HCT116 (cell line): ENCODE measurements at regions not wholly inside any gene's neighbourhood (a gene's known extent, or its start where the extent isn't known, plus 50 kb on each side); places are given as distances from the start of the nearest gene placed in this dataset.

Experiments used
- ATAC-seq: fragments of 200-7000 bp; cut with Tn5 transposase; 2 replicates; pipeline ENCODE4 v1.9.1; 2020; ENCODE audit warnings: mild to moderate bottlenecking, moderate library complexity
- BruUV-seq: library from RNA; stranded (reverse); fragments of 400-500 nt; replicated peaks from 2 replicates; lab custom pipeline; 2021; lab: Mats Ljungman, UMichigan
- CTCF ChIA-PET: fragments of 300-600 bp; sonication (Branson Sonifier 250); formaldehyde crosslinking; loops from one replicate; lab custom pipeline; 2021; ENCODE audit warnings: antibody characterized with exemption; lab: Charles Lee
- POLR2A ChIA-PET: fragments of 300-600, 350-600 bp; sonication (Branson Sonifier 250); formaldehyde crosslinking; loops from one replicate; lab custom pipeline; 2021; ENCODE audit warnings: antibody characterized with exemption; lab: Charles Lee
- RAD21 ChIA-PET, 2 experiments: fragments of 300-600 bp; sonication (Branson Sonifier 250); formaldehyde crosslinking; loops; one replicate each; lab custom pipeline; 2023; ENCODE audit warnings: low total read pairs in 2 of 2; ENCODE audit not compliant: uncharacterized antibody in 2 of 2, unreplicated experiment in 2 of 2, low non-redundant PET in 1 of 2; lab: Charles Lee
- DNase-seq: peaks from one replicate; pipeline ENCODE4 v3.0.0-alpha.2; 2010; ENCODE audit warnings: low read depth, low spot score
- H2AFZ ChIP-seq: fragments of 200-600 bp; shearing (Covaris generic), sonication (generic); 2 replicates; pipeline ENCODE4 v1.6.1; 2017; ENCODE audit warnings: low read depth, mixed run types, mixed read lengths, antibody characterized with exemption, low read length; ENCODE audit not compliant: poor library complexity, severe bottlenecking
- H3K27ac ChIP-seq: 2 replicates; pipeline ENCODE4 v1.5.1; 2012; ENCODE audit warnings: low read depth, low read length
- H3K27me3 ChIP-seq: fragments of 200-600 bp; sonication (generic); 2 replicates; pipeline ENCODE4 v1.6.1; 2016; ENCODE audit warnings: mixed run types, low read length, mixed read lengths; ENCODE audit not compliant: insufficient read depth
- H3K36me3 ChIP-seq, 2 experiments: fragments of 200-500 bp in 1 of 2; fragments of 200-600 bp in 1 of 2; sonication (Bioruptor generic) in 1 of 2; sonication (generic) in 1 of 2; 2 replicates each; pipeline versions ENCODE4 v1.5.1 to v1.6.1; 2014 to 2016; ENCODE audit warnings: low read length in 2 of 2, inconsistent platforms in 1 of 2, mixed read lengths in 1 of 2, mixed run types in 1 of 2; ENCODE audit not compliant: insufficient read depth in 2 of 2, control insufficient read depth in 1 of 2
- H3K4me1 ChIP-seq, 2 experiments: fragments of 200-600 bp in 1 of 2; sonication (generic) in 1 of 2; 2 replicates each; pipeline versions ENCODE4 v1.5.1 to v1.6.1; 2012 to 2017; ENCODE audit warnings: low read length in 2 of 2, inconsistent platforms in 1 of 2, mild to moderate bottlenecking in 1 of 2, mixed read lengths in 1 of 2, mixed run types in 1 of 2, moderate library complexity in 1 of 2; ENCODE audit not compliant: insufficient read depth in 2 of 2, control insufficient read depth in 1 of 2
- H3K4me2 ChIP-seq: fragments of 200-600 bp; sonication (generic); 2 replicates; pipeline ENCODE4 v1.6.1; 2017; ENCODE audit warnings: mixed run types, low read length, mixed read lengths
- H3K4me3 ChIP-seq, 2 experiments: fragments of 200-600 bp in 1 of 2; sonication (generic) in 1 of 2; replicated peaks in 1 of 2; 2 replicates each; pipeline ENCODE4 v1.5.1; 2011 to 2016; ENCODE audit warnings: low read length in 2 of 2, control low read depth in 1 of 2, low read depth in 1 of 2, mild to moderate bottlenecking in 1 of 2, mixed read lengths in 1 of 2, mixed run types in 1 of 2
- H3K79me2 ChIP-seq: fragments of 200-600 bp; sonication (generic); 2 replicates; pipeline ENCODE4 v1.6.1; 2017; ENCODE audit warnings: mild to moderate bottlenecking, mixed run types, low read length, moderate library complexity, mixed read lengths; ENCODE audit not compliant: insufficient read depth
- H3K9ac ChIP-seq: fragments of 200-600 bp; sonication (generic); 2 replicates; pipeline ENCODE4 v1.6.1; 2016; ENCODE audit warnings: low read length, mixed read lengths
- H3K9me2 ChIP-seq: fragments of 200-600 bp; sonication (generic), shearing (Covaris generic); 2 replicates; pipeline ENCODE4 v1.6.1; 2017; ENCODE audit warnings: mixed run types, mild to moderate bottlenecking, moderate library complexity; ENCODE audit not compliant: insufficient read depth
- H3K9me3 ChIP-seq, 2 experiments: fragments of 200-500 bp in 1 of 2; fragments of 200-600 bp in 1 of 2; sonication (Bioruptor generic) in 1 of 2; sonication (generic) in 1 of 2; 2 replicates each; pipeline ENCODE4 v1.6.1; 2014 to 2017; ENCODE audit warnings: low read length in 2 of 2, mixed read lengths in 2 of 2, inconsistent platforms in 1 of 2, low read depth in 1 of 2, mild to moderate bottlenecking in 1 of 2, mixed run types in 1 of 2, moderate library complexity in 1 of 2; ENCODE audit not compliant: control insufficient read depth in 1 of 2, insufficient read depth in 1 of 2
- H4K20me1 ChIP-seq: fragments of 200-600 bp; sonication (generic), shearing (Covaris generic); 2 replicates; pipeline ENCODE4 v1.6.1; 2017; ENCODE audit warnings: mixed run types, mild to moderate bottlenecking, moderate library complexity; ENCODE audit not compliant: insufficient read depth
- CBX3 ChIP-seq: IDR thresholded peaks from 2 replicates; pipeline ENCODE4 v1.6.1; 2012; ENCODE audit warnings: low read depth
- CEBPB ChIP-seq: IDR thresholded peaks from 2 replicates; pipeline ENCODE4 v1.6.1; 2012; ENCODE audit warnings: low read depth
- EZH2 ChIP-seq: fragments of 200-600 bp; sonication (generic); IDR thresholded peaks from 2 replicates; pipeline ENCODE4 v1.6.1; 2017; ENCODE audit warnings: antibody characterized with exemption, mixed run types
- EZH2phosphoT487 ChIP-seq: fragments of 200-600 bp; IDR thresholded peaks from 2 replicates; pipeline ENCODE4 v1.6.1; 2018; ENCODE audit warnings: antibody characterized with exemption, borderline replicate concordance
- FOSL1 ChIP-seq: IDR thresholded peaks from 2 replicates; pipeline ENCODE4 v1.6.1; 2012; ENCODE audit warnings: low read depth
- JUND ChIP-seq: IDR thresholded peaks from 2 replicates; pipeline ENCODE4 v1.6.1; 2012
- SRF ChIP-seq: IDR thresholded peaks from 2 replicates; pipeline ENCODE4 v1.6.1; 2012; ENCODE audit warnings: low read depth
- YY1 ChIP-seq: IDR thresholded peaks from 2 replicates; pipeline ENCODE4 v1.6.1; 2011; ENCODE audit warnings: low read length, low read depth, moderate library complexity, mild to moderate bottlenecking; ENCODE audit not compliant: insufficient replicate concordance; ENCODE audit errors: extremely low read depth
- intact Hi-C: fragments of 100-400 bp; cut with micrococcal nuclease; formaldehyde crosslinking; loops from 2 replicates; pipeline ENCODE4 v1.10.0; 2022
- TF ChIP-seq, protein P1 (sequence below), 3 experiments: fragments of 200-600 bp in 1 of 3; sonication (generic) in 1 of 3; IDR thresholded peaks in 2 of 3; conservative IDR thresholded peaks in 1 of 3; 2 replicates each; pipeline ENCODE4 v1.5.1; 2012 to 2017; ENCODE audit warnings: low read depth in 2 of 3, low read length in 2 of 3, antibody characterized with exemption in 1 of 3, borderline replicate concordance in 1 of 3, control low read depth in 1 of 3, mild to moderate bottlenecking in 1 of 3, mixed read lengths in 1 of 3, mixed run types in 1 of 3, moderate library complexity in 1 of 3; ENCODE audit not compliant: insufficient read depth in 1 of 3
- TF ChIP-seq, protein P2 (sequence below): IDR thresholded peaks from 2 replicates; pipeline ENCODE4 v1.6.1; 2012; ENCODE audit warnings: low read depth
- TF ChIP-seq, protein P3 (sequence below): IDR thresholded peaks from 2 replicates; pipeline ENCODE4 v1.6.1; 2011; ENCODE audit warnings: mild to moderate bottlenecking, low read length, moderate library complexity; ENCODE audit not compliant: insufficient replicate concordance; ENCODE audit errors: extremely low read depth

GRCh38 chr11:90564531-90564930 is 341.7 kb upstream of the CHORDC1 start:
- no peaks in the 10 kb centered on the region for H3K79me2 ChIP-seq
- ChIA-PET POLR2A (no interaction called here), RAD21 (no interaction called here), CTCF (no interaction called here)
- H3K27ac ChIP-seq = no peak overlapping the region
- TF ChIP-seq CEBPB = no peak
- TF ChIP-seq, protein P1, sequence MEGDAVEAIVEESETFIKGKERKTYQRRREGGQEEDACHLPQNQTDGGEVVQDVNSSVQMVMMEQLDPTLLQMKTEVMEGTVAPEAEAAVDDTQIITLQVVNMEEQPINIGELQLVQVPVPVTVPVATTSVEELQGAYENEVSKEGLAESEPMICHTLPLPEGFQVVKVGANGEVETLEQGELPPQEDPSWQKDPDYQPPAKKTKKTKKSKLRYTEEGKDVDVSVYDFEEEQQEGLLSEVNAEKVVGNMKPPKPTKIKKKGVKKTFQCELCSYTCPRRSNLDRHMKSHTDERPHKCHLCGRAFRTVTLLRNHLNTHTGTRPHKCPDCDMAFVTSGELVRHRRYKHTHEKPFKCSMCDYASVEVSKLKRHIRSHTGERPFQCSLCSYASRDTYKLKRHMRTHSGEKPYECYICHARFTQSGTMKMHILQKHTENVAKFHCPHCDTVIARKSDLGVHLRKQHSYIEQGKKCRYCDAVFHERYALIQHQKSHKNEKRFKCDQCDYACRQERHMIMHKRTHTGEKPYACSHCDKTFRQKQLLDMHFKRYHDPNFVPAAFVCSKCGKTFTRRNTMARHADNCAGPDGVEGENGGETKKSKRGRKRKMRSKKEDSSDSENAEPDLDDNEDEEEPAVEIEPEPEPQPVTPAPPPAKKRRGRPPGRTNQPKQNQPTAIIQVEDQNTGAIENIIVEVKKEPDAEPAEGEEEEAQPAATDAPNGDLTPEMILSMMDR (IDR thresholded peaks at IDR 0.05 in 2 of 3, conservative IDR thresholded peaks at IDR 0.05 in 1 of 3; ENCODE audit: borderline replicate concordance in 1 of 3, insufficient read depth in 1 of 3, low read depth in 2 of 3, low read length in 2 of 3) = no peak
- no peak for TF ChIP-seq JUND
- TF ChIP-seq, protein P2, sequence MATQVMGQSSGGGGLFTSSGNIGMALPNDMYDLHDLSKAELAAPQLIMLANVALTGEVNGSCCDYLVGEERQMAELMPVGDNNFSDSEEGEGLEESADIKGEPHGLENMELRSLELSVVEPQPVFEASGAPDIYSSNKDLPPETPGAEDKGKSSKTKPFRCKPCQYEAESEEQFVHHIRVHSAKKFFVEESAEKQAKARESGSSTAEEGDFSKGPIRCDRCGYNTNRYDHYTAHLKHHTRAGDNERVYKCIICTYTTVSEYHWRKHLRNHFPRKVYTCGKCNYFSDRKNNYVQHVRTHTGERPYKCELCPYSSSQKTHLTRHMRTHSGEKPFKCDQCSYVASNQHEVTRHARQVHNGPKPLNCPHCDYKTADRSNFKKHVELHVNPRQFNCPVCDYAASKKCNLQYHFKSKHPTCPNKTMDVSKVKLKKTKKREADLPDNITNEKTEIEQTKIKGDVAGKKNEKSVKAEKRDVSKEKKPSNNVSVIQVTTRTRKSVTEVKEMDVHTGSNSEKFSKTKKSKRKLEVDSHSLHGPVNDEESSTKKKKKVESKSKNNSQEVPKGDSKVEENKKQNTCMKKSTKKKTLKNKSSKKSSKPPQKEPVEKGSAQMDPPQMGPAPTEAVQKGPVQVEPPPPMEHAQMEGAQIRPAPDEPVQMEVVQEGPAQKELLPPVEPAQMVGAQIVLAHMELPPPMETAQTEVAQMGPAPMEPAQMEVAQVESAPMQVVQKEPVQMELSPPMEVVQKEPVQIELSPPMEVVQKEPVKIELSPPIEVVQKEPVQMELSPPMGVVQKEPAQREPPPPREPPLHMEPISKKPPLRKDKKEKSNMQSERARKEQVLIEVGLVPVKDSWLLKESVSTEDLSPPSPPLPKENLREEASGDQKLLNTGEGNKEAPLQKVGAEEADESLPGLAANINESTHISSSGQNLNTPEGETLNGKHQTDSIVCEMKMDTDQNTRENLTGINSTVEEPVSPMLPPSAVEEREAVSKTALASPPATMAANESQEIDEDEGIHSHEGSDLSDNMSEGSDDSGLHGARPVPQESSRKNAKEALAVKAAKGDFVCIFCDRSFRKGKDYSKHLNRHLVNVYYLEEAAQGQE = no peak
- no peak for TF ChIP-seq EZH2phosphoT487
- TF ChIP-seq, protein P3, sequence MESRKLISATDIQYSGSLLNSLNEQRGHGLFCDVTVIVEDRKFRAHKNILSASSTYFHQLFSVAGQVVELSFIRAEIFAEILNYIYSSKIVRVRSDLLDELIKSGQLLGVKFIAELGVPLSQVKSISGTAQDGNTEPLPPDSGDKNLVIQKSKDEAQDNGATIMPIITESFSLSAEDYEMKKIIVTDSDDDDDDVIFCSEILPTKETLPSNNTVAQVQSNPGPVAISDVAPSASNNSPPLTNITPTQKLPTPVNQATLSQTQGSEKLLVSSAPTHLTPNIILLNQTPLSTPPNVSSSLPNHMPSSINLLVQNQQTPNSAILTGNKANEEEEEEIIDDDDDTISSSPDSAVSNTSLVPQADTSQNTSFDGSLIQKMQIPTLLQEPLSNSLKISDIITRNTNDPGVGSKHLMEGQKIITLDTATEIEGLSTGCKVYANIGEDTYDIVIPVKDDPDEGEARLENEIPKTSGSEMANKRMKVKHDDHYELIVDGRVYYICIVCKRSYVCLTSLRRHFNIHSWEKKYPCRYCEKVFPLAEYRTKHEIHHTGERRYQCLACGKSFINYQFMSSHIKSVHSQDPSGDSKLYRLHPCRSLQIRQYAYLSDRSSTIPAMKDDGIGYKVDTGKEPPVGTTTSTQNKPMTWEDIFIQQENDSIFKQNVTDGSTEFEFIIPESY = no peak
- TF ChIP-seq CBX3 = no peak
- TF ChIP-seq FOSL1 = no peak
- no peak for TF ChIP-seq SRF
- no peak for TF ChIP-seq EZH2
- TF ChIP-seq YY1 = no peak
- H3K9me3 ChIP-seq = peaks cover 0 to 10% of the 10 kb centered on the region in 2 experiments; a peak in 2 of 4 replicates
- H3K27me3 ChIP-seq = no peaks in the 10 kb centered on the region
- no TSS peak for BruUV-seq
- ATAC-seq (no peak), DNase-seq (no peak)
- no peak overlapping the region for H2AFZ ChIP-seq
- H3K9me2 ChIP-seq = no peaks in the 10 kb centered on the region
- H4K20me1 ChIP-seq = no peaks in the 10 kb centered on the region
- H3K9ac ChIP-seq = no peak overlapping the region
- H3K36me3 ChIP-seq = no peaks in the 10 kb centered on the region
- H3K4me3 ChIP-seq = no peak overlapping the region
- H3K4me1 ChIP-seq = no peaks in the 10 kb centered on the region
- intact Hi-C loops = no loop called here
- H3K4me2 ChIP-seq = no peak overlapping the region
